ENCODE measurements at regions not wholly inside any gene's neighbourhood (a gene's known extent, or its start where the extent isn't known, plus 50 kb on each side); places are given as distances from the start of the nearest gene placed in this dataset.

- TF ChIP-seq CTCF (IDR thresholded peaks at IDR 0.05; ENCODE audit: poor library complexity, severe bottlenecking): no peak
- TF ChIP-seq TAF1 (IDR thresholded peaks at IDR 0.05; ENCODE audit: low read depth): no peak
- no peak for TF ChIP-seq POLR2AphosphoS5 (IDR thresholded peaks at IDR 0.05)
- no peak for TF ChIP-seq EZH2 (IDR thresholded peaks at IDR 0.05; ENCODE audit: borderline replicate concordance, insufficient read depth, low read length, poor library complexity, severe bottlenecking)
- no peak for TF ChIP-seq REST (IDR thresholded peaks at IDR 0.05; ENCODE audit: borderline replicate concordance)
- no peak for TF ChIP-seq EP300 (conservative IDR thresholded peaks at IDR 0.05; ENCODE audit: poor library complexity, severe bottlenecking)
- no peak for TF ChIP-seq MXI1 (conservative IDR thresholded peaks at IDR 0.05; ENCODE audit: poor library complexity, severe bottlenecking)
Observed at GRCh38 chr1:232123775-232124659, 497.4 kb downstream of the DISC1 start.
